B cell (primary cell): ENCODE measurements at regions not wholly inside any gene's neighbourhood (a gene's known extent, or its start where the extent isn't known, plus 50 kb on each side); places are given as distances from the start of the nearest gene placed in this dataset.
"Not testable (repeated sequence)": the region's sequence is repeated elsewhere in the genome, so short reads cannot be mapped to it uniquely, and the experiment has no call there.

Experiments used
- ATAC-seq: fragments of 200-7000 bp; cut with Tn5 transposase; one replicate; pipeline ENCODE4 v1.10.0; 2021; ENCODE audit warnings: low read depth, mild to moderate bottlenecking, moderate number of reproducible peaks, moderate library complexity
- CTCF ChIA-PET: fragments of 350-600 bp; sonication (Branson Sonifier 250); formaldehyde crosslinking; loops from one replicate; lab custom pipeline; 2021; ENCODE audit warnings: antibody characterized with exemption, inconsistent platforms; lab: Charles Lee
- POLR2A ChIA-PET: fragments of 350-600 bp; sonication (Branson Sonifier 250); formaldehyde crosslinking; loops from one replicate; lab custom pipeline; 2021; ENCODE audit warnings: antibody characterized with exemption; lab: Charles Lee
- DNase-seq: peaks from one replicate; pipeline ENCODE4 v3.0.0; 2013
- H2AFZ ChIP-seq: 2 replicates; pipeline ENCODE4 v1.6.1; 2012; ENCODE audit warnings: mild to moderate bottlenecking, low read depth, low read length; ENCODE audit not compliant: insufficient read depth, poor library complexity, severe bottlenecking
- H3K27ac ChIP-seq, 2 donors: 1 replicate in 1 of 2; 2 replicates in 1 of 2; pipeline ENCODE4 v1.5.1; 2012 to 2013; ENCODE audit warnings: low read length in 2 of 2, mild to moderate bottlenecking in 2 of 2, moderate library complexity in 1 of 2
- H3K27me3 ChIP-seq, 4 experiments: fragments of 200-600 bp in 1 of 4; sonication (generic) in 1 of 4; replicated peaks in 1 of 4; 1 replicate in 2 of 4; 2 replicates in 2 of 4; pipeline versions ENCODE4 v1.6.1 to v1.7.0; 2013 to 2016; ENCODE audit warnings: low read length in 3 of 4, mild to moderate bottlenecking in 2 of 4, mixed read lengths in 1 of 4, moderate library complexity in 1 of 4; ENCODE audit not compliant: insufficient read depth in 4 of 4, control insufficient read depth in 3 of 4; ENCODE audit errors: control extremely low read depth in 1 of 4
- H3K36me3 ChIP-seq, 2 experiments: replicated peaks in 1 of 2; 1 replicate in 1 of 2; 2 replicates in 1 of 2; pipeline versions ENCODE4 v1.6.1 to v1.7.1; 2013; ENCODE audit warnings: low read length in 1 of 2; ENCODE audit not compliant: insufficient read depth in 2 of 2, control insufficient read depth in 1 of 2; ENCODE audit errors: control extremely low read depth in 1 of 2, extremely low read depth in 1 of 2
- H3K4me1 ChIP-seq, 2 donors: fragments of 200-600 bp in 1 of 2; sonication (generic) in 1 of 2; 1 replicate in 1 of 2; 2 replicates in 1 of 2; pipeline versions ENCODE4 v1.5.1 to v1.6.1; 2013 to 2017; ENCODE audit warnings: low read length in 2 of 2; ENCODE audit not compliant: control insufficient read depth in 2 of 2, insufficient read depth in 2 of 2
- H3K4me2 ChIP-seq: replicated peaks from 2 replicates; pipeline ENCODE3; 2012; ENCODE audit warnings: mild to moderate bottlenecking, low read depth, low read length; ENCODE audit not compliant: poor library complexity, severe bottlenecking
- H3K4me3 ChIP-seq, 5 experiments: fragments of 200-600 bp in 1 of 5; sonication (generic) in 1 of 5; 1 replicate in 3 of 5; 2 replicates in 2 of 5; pipeline versions ENCODE4 v1.5.1 to v1.7.0; 2011 to 2016; ENCODE audit warnings: low read length in 4 of 5, mild to moderate bottlenecking in 4 of 5, low read depth in 2 of 5, control low read depth in 1 of 5, moderate library complexity in 1 of 5; ENCODE audit not compliant: insufficient read depth in 1 of 5; ENCODE audit errors: control extremely low read depth in 1 of 5, extremely low read depth in 1 of 5
- H3K79me2 ChIP-seq: fragments of 200-600 bp; sonication (generic); one replicate; pipeline ENCODE4 v1.6.0; 2016; ENCODE audit warnings: low read length; ENCODE audit not compliant: control insufficient read depth, insufficient read depth
- H3K9ac ChIP-seq: fragments of 200-600 bp; sonication (generic); 2 replicates; pipeline ENCODE4 v1.6.1; 2017; ENCODE audit warnings: mild to moderate bottlenecking, low read length, moderate library complexity
- H3K9me3 ChIP-seq, 3 donors: one replicate each; pipeline versions ENCODE4 v1.6.1 to v1.7.1; 2013; ENCODE audit warnings: low read length in 2 of 3; ENCODE audit not compliant: control insufficient read depth in 2 of 3, insufficient read depth in 1 of 3; ENCODE audit errors: control extremely low read depth in 1 of 3
- H4K20me1 ChIP-seq: 2 replicates; pipeline ENCODE4 v1.6.0; 2012; ENCODE audit warnings: mild to moderate bottlenecking, low read length; ENCODE audit not compliant: insufficient read depth, control insufficient read depth, poor library complexity, severe bottlenecking
- H3K27ac Mint-ChIP-seq: one replicate; pipeline ENCODE4 v1.8.0; 2021; ENCODE audit warnings: mixed read lengths
- H3K27me3 Mint-ChIP-seq: one replicate; pipeline ENCODE4 v1.8.0; 2021; ENCODE audit warnings: mixed read lengths
- H3K4me1 Mint-ChIP-seq: one replicate; pipeline ENCODE4 v1.8.0; 2021; ENCODE audit warnings: mixed read lengths
- H3K4me3 Mint-ChIP-seq: one replicate; pipeline ENCODE4 v1.8.0; 2021; ENCODE audit warnings: mixed read lengths
- H3K9me3 Mint-ChIP-seq: one replicate; pipeline ENCODE4 v1.8.0; 2022; ENCODE audit warnings: mixed read lengths; ENCODE audit not compliant: insufficient read depth
- EZH2 ChIP-seq: IDR thresholded peaks from 2 replicates; pipeline ENCODE4 v1.6.1; 2012; ENCODE audit warnings: borderline replicate concordance, low read depth, mild to moderate bottlenecking, moderate library complexity, low read length; ENCODE audit not compliant: insufficient read depth, poor library complexity, severe bottlenecking
- WGBS: methylation state at CpG from one replicate; pipeline ENCODE4 v1.1.5; 2013; ENCODE audit warnings: missing lambda C conversion rate; ENCODE audit not compliant: insufficient coverage; 5-methylcytosine and 5-hydroxymethylcytosine counted together
- intact Hi-C: fragments of 100-400 bp; cut with micrococcal nuclease; formaldehyde crosslinking; loops from one replicate; pipeline ENCODE4 v1.10.0; 2022
- TF ChIP-seq, protein P1 (sequence below): fragments of 200-600 bp; IDR thresholded peaks from one replicate; pipeline ENCODE4 v1.8.0; 2022; ENCODE audit warnings: antibody characterized with exemption, mild to moderate bottlenecking

GRCh38 chr7:63065684-63066083 is 933.0 kb upstream of the ZNF722 start:
- Histone ChIP-seq H3K4me3 (no peak overlapping the region), H3K9ac (no peak overlapping the region), H3K27me3 (no peaks in the 10 kb centered on the region), H3K4me1 (no peaks in the 10 kb centered on the region), H3K79me2 (no peaks in the 10 kb centered on the region), H3K4me2 (no peak overlapping the region), H3K9me3 (peaks cover 0 to 24% (median 0%) of the 10 kb centered on the region in 3 donors), H4K20me1 (no peaks in the 10 kb centered on the region), H2AFZ (no peak overlapping the region), H3K36me3 (no peaks in the 10 kb centered on the region), H3K27ac (no peak overlapping the region)
- ATAC-seq = no peak
- Mint-ChIP-seq H3K4me1 (no peaks in the 10 kb centered on the region), H3K9me3 (peaks cover 12% of the 10 kb centered on the region), H3K27ac (no peak overlapping the region), H3K27me3 (no peaks in the 10 kb centered on the region), H3K4me3 (no peak overlapping the region)
- no peak for DNase-seq
- ChIA-PET POLR2A (no interaction called here), CTCF (no interaction called here)
- intact Hi-C loops = no loop called here
- TF ChIP-seq, protein P1, sequence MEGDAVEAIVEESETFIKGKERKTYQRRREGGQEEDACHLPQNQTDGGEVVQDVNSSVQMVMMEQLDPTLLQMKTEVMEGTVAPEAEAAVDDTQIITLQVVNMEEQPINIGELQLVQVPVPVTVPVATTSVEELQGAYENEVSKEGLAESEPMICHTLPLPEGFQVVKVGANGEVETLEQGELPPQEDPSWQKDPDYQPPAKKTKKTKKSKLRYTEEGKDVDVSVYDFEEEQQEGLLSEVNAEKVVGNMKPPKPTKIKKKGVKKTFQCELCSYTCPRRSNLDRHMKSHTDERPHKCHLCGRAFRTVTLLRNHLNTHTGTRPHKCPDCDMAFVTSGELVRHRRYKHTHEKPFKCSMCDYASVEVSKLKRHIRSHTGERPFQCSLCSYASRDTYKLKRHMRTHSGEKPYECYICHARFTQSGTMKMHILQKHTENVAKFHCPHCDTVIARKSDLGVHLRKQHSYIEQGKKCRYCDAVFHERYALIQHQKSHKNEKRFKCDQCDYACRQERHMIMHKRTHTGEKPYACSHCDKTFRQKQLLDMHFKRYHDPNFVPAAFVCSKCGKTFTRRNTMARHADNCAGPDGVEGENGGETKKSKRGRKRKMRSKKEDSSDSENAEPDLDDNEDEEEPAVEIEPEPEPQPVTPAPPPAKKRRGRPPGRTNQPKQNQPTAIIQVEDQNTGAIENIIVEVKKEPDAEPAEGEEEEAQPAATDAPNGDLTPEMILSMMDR = no peak
- no peak for TF ChIP-seq EZH2
- WGBS = 75% methylated on average over 2 of the region's 2 CpGs

DNA sequence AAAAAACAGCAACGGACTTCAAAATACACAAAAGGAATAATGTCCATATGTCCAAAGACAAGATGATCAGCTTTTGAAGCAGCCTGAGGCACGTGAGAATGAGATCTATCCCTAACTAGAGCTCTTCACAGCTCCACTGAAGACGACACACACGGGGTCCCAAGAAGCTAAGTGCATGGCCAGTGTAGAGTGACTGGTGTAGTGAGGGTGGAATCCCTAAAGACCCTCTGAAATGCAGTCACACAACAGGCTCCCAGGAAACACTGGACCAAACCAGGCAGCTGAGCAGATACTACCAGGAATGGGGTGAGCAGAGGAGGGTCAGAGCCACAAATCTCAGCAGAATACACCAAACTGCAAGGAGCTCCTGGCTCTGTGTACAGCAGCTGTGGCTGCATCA is 932.4 kb upstream of the ZNF722 start:
- peaks cover 12% of the 10 kb centered on the region for H3K9me3 Mint-ChIP-seq
- DNase-seq, H3K27ac Mint-ChIP-seq, H3K4me3 Mint-ChIP-seq, CTCF ChIA-PET, H4K20me1 ChIP-seq, H3K36me3 ChIP-seq, H3K4me1 Mint-ChIP-seq, H3K27ac ChIP-seq, intact Hi-C loops, H3K27me3 Mint-ChIP-seq, POLR2A ChIA-PET, H3K27me3 ChIP-seq, ATAC-seq, H3K4me3 ChIP-seq, H2AFZ ChIP-seq, H3K79me2 ChIP-seq, H3K4me1 ChIP-seq, H3K4me2 ChIP-seq, H3K9ac ChIP-seq: not testable (repeated sequence)
- no CpG with 5 or more reads among the region's 4 CpGs for WGBS
- peaks cover 0 to 29% (median 0%) of the 10 kb centered on the region in 3 donors for H3K9me3 ChIP-seq
